Neural progenitor cell (in vitro differentiated cells): ENCODE measurements at regions not wholly inside any gene's neighbourhood (a gene's known extent, or its start where the extent isn't known, plus 50 kb on each side); places are given as distances from the start of the nearest gene placed in this dataset.

Source experiments
- EZH2 ChIP-seq: fragments of 200-600 bp; sonication (generic); IDR thresholded peaks from 2 replicates; pipeline ENCODE4 v1.6.1; 2017; ENCODE audit warnings: antibody characterized with exemption, mild to moderate bottlenecking, moderate library complexity
- TF ChIP-seq, protein P1 (sequence below): fragments of 200-600 bp; sonication (generic); IDR thresholded peaks from 2 replicates; pipeline ENCODE4 v1.5.1; 2017; ENCODE audit warnings: antibody characterized with exemption, mild to moderate bottlenecking

- TF ChIP-seq, protein P1, sequence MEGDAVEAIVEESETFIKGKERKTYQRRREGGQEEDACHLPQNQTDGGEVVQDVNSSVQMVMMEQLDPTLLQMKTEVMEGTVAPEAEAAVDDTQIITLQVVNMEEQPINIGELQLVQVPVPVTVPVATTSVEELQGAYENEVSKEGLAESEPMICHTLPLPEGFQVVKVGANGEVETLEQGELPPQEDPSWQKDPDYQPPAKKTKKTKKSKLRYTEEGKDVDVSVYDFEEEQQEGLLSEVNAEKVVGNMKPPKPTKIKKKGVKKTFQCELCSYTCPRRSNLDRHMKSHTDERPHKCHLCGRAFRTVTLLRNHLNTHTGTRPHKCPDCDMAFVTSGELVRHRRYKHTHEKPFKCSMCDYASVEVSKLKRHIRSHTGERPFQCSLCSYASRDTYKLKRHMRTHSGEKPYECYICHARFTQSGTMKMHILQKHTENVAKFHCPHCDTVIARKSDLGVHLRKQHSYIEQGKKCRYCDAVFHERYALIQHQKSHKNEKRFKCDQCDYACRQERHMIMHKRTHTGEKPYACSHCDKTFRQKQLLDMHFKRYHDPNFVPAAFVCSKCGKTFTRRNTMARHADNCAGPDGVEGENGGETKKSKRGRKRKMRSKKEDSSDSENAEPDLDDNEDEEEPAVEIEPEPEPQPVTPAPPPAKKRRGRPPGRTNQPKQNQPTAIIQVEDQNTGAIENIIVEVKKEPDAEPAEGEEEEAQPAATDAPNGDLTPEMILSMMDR = no peak
- no peak for TF ChIP-seq EZH2
These were observed 782.5 kb downstream of the STIM2 start for GRCh38 chr4:27643101-27643500.
